NB4 (cell line): ENCODE measurements at regions not wholly inside any gene's neighbourhood (a gene's known extent, or its start where the extent isn't known, plus 50 kb on each side); places are given as distances from the start of the nearest gene placed in this dataset.

Experiments used
- DNase-seq: peaks from one replicate; pipeline ENCODE4 v3.0.0; 2010; ENCODE audit warnings: low read depth
- H3K4me3 ChIP-seq: one replicate; pipeline ENCODE4 v1.5.1; 2011; ENCODE audit warnings: mild to moderate bottlenecking, low read depth, low read length, moderate library complexity
- CTCF ChIP-seq: IDR thresholded peaks from one replicate; pipeline ENCODE4 v1.5.1; 2012; ENCODE audit warnings: low read depth, low read length
- MAX ChIP-seq: IDR thresholded peaks from 2 replicates; pipeline ENCODE4 v1.6.1; 2011; ENCODE audit warnings: low read depth, low read length
- MYC ChIP-seq: IDR thresholded peaks from 2 replicates; pipeline ENCODE4 v1.6.1; 2011; ENCODE audit warnings: low read depth, low read length
- POLR2A ChIP-seq: IDR thresholded peaks from 2 replicates; pipeline ENCODE4 v1.6.1; 2011; ENCODE audit warnings: mild to moderate bottlenecking; ENCODE audit not compliant: insufficient read length; ENCODE audit errors: extremely low read depth

DNA sequence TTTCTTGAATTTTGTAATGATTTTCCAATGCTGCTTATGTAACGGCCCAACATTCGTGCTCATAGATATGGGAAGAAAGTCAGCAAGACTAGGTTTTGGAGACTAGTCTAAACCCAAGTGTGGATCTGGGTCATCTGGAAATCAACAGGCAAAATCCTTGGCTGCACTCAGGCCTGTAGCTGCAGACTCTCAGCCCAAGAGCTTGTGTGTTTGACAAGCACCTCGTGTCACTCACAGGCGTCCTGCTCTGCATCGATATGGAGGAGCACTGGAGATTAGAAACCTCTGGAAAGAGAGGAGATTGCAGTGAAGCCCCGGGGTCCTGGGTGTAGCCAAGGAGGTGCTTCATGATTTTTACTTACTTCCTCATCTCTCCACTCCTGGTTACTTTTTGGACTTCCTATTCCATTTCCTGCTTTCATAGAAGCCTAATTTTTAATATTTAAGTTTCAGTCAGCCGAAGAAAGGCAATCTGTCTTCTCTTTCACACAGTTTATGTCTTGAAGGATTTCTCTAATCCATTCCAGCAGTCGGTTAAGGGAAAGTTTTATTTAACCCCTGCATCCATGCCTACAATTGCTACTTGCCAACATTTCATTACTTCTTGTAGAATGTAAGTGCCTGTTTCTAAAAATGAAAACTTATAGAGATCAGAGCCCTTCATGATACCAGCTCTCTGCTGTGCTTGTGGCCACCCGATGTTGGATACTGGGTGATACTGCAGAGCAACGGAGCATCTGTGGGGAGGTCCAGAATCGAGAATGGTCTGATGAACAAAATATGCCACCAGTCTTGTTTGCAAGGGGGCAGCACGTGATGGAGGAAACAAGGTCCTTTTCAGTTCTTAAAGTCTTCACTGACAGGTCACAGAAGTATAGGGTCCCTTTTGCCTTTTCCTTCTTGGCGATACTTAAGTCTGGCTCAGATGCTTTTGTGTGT, 296.3 kb downstream of the QKI start:
- DNase-seq = peak; percentile 45
- TF ChIP-seq MYC (no peak), CTCF (no peak), MAX (no peak), POLR2A (no peak)
- H3K4me3 ChIP-seq = no peak overlapping the region

- no peak overlapping the region for H3K4me3 ChIP-seq
- DNase-seq = peak; percentile 46
- TF ChIP-seq MYC (no peak), MAX (no peak), POLR2A (no peak), CTCF (no peak)
Observed at GRCh38 chr6:163709693-163710092, 295.2 kb downstream of the QKI start.

GRCh38 chr6:163709255-163709654, 294.7 kb downstream of the QKI start:
- H3K4me3 ChIP-seq = no peak overlapping the region
- no peak for TF ChIP-seq MAX
- no peak for DNase-seq

GRCh38 chr6:163708466-163708865, 293.9 kb downstream of the QKI start:
- TF ChIP-seq MYC = no peak
- no peak for TF ChIP-seq POLR2A
- TF ChIP-seq MAX = no peak
- no peak for TF ChIP-seq CTCF
- H3K4me3 ChIP-seq = no peak overlapping the region
- no peak for DNase-seq

GRCh38 chr6:163707387-163708355, 293.2 kb downstream of the QKI start:
- no peak overlapping the region for H3K4me3 ChIP-seq
- DNase-seq = no peak

More at GRCh38 chr6:163707387-163708355, 293.2 kb downstream of the QKI start:
- TF ChIP-seq MAX (no peak), POLR2A (no peak), MYC (no peak), CTCF (no peak)
